ENCODE measurements at regions not wholly inside any gene's neighbourhood (a gene's known extent, or its start where the extent isn't known, plus 50 kb on each side); places are given as distances from the start of the nearest gene placed in this dataset.
"Not testable (repeated sequence)": the region's sequence is repeated elsewhere in the genome, so short reads cannot be mapped to it uniquely, and the experiment has no call there.

DNA sequence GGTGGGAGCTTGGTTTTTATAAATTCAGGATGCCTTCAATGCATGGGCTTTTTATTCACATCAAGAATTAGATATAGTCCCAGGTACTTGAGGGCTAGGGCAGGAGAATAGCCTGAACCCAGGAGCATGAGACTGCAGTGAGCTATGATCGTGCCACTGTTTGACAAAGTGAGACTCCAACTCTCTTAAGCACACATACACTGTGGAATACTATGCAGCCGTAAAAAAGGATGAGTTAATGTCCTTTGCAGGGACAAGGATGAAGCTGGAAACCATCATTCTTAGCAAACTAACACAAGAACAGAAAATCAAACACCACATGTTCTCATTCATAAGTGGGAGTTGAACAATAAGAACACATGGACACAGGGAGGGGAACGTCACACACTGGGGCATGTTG is 470.0 kb downstream of the SETD4 start:
- not testable (repeated sequence) for FAIRE-seq

DNA sequence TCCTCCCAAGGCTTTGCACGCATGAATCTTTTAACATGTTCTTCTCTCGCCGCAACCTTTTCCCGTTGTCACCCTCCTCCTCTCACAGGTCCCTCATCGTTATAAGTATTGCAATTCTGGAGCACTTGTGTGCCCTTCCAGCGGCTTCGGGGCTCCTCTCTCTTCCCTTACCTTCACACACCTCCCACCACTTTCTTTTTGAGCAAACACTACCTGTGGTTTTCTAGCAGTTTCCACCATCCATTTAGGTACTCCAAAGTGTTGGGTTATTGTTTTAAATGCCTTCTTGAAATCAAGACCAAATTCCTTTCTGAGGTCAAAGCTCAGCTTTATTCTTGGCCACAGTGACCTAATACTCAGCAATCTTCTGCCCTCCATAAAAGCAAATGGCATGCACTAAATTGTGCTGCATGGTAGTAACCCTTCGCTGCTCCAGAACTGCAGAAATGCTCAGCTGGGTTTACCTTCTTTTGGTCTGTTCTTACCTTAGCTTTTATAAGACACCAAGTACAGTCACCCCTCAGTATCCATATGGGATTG is 472.4 kb downstream of the SETD4 start:
- FAIRE-seq: no peak

DNA sequence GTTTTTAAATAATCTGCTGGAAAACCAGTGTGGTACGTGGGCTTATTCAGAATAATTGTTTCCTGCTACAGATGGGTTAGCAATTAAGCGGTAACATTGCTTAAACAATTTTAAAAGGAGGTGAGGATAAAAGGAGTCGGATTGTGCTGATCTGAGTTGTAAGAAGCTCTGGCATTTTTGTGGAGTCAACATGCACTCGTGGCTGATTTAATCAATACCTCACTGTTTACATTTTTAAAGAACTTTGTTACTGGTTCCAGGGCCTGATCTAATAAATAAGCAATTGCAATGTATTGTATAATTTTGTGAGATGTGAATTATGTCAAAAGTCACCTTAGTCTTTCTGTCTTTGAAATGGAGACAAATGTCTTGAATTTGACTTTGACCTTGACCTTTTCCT is 474.0 kb downstream of the SETD4 start:
- FAIRE-seq: no peak

DNA sequence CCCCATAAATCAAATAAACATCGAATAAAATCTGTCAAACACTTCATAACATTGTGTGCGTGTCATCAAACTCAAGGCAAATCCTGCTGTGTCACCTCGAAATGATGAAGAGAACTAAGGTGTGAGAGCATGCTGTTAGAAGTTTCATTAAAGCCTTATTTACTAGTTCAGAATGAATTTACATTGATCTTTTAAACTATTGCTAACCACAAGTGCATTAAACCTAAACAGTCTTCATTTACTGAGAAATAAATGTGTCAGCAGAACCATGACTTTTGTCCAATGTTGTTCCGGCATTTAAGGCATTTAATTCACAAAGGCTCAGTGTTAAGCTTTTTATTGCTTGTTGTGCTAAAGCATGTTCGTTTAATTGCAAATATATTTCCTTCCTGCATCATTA is 474.4 kb downstream of the SETD4 start:
- no peak for FAIRE-seq

DNA sequence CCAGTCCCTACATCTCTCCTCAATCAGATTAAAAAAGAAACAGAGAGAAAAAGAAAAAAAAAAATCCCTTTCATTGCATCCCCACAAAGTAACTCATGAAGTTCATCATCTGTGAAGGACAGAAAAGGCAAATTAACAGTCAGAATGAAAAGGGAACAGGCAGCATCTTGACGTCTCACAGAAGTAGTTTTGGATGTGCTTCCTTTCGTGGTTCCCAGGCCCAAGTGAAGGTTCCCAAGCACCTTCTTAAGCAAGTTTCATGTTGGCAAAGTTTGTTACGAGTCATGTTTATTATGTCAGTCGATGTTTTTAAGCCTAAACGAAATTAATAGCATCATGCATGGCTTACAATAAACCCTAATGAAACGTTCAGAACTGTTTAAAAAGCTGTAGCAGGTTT is 475.2 kb downstream of the SETD4 start:
- FAIRE-seq: no peak

DNA sequence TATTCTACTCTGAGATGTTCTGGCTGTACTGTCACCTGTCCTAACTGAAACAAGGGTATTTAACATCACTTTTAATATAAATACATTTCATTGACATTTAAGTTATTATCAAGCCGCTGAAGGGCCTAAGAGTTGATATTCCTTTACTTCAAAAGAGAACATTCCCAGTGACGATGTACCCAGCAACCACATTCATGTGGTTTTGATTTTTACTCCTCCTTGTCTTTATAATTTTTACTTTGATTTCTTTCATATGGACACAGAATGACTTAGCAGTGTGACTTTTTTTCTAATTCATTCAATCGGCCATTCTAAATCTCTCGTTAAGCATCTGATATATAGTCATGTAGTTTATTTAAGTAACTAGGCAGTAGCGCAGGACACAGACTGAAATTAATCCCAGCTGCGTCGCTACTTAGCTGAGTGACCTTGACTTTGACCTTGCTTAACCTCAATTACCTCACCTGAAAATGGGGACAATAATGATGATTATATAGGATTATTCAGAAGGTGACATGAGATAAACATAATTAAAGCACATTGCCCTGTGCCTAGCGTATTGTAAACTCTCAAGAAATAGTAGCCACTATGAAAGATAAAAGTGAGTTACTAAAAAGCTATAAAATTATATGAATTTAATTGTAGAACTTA is 476.6 kb downstream of the SETD4 start:
- no peak for FAIRE-seq

DNA sequence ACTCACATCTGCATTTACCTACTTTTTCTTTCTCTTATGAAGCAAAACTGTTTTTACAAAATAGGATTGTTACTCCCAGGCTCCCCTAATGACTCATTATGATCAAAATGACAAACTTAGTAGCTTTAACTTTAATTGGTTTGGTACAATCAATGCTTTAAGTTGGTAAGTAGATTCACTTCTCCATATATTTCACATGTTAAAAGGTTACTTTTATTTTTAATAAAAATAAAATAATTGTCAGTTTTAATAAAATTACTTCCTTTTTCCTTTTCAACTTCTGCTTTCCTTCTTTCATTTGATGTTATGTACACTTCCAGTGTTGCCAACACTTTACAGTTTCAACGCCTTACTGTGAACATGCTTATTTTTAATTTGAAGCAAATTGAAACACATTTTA is 477.6 kb downstream of the SETD4 start:
- no peak for FAIRE-seq

DNA sequence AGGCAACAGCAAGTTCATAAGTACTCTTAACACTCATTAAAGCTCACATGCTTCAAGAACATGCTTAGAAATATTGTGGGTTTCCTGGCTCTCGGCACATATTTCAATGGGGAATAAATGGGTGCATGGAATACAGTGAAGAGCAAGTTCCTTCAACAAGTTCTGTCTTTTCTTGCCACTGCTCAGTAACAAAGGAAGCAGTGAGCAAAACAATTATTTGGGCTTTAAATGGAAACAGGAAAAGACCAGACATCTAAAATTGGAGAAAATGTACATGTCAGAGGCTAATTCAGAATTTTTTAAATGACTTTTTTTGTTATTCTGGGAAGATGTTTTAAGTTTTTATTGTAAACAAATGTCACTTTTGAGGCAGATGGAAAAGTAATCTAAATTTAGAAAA is 478.7 kb downstream of the SETD4 start:
- FAIRE-seq: peak; percentile 13

DNA sequence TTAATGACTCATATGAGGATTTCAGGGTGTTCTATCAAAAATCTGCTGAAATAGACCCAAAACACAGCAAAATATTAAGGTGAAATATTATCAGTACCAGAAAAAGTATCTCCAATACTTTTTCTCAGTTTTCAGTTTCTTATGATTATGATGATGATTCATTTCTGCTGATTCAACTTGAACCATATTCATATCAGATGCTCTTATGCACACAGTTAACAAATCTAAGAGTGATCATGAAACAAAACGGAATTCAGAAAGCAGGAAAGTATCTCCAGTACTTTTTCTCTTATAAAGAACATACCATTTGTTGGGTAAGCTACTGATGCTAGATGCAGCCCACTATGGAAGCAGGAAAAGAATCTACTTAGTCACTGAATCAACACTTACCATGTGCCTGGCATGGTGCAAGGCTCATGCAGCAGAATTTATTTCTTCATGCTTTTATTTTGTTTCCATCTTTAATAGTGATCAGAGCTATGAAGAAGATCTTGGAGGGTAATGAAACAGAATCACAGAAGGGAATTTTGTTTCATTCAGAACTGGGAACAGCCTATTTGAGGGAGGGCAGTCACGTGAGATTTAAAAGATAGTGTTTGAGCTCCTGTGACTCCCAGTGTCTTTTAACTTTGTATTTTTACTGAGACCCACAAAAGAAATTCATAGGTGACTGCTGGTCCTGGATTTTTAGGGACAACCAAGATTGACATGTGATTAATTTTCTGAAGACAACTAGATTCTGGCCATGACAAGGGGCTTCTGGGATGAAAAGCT is 480.6 kb downstream of the SETD4 start:
- no peak for FAIRE-seq

DNA sequence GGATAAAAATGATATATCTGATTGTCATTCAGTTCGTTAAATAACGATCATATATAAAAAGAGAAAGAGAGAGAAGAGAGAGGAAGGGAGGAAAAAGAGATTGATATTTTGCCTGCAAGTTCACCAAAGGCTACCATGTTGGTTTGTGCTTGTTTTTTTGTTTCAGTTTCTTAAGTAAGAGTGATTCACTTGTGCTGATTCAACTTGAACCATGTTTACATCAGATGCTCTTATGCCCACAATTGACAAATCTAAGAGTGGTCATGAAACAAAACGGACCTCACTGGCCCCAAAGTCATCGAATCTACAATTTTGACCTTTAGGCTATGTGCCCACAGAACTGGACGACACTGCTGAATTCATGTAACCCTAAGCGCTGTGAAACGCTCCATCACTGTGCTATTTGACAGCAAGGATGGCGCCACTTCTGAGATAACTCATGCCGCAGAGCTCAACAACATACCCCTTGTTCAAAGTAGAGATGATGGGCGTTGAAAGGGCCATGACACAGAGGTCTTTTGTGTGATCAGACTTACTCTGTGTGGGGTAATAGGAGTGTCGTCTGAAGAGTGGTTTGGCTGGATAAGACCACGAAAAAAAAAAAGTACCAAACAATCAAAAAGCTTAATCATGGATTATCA is 481.4 kb downstream of the SETD4 start:
- no peak for FAIRE-seq

DNA sequence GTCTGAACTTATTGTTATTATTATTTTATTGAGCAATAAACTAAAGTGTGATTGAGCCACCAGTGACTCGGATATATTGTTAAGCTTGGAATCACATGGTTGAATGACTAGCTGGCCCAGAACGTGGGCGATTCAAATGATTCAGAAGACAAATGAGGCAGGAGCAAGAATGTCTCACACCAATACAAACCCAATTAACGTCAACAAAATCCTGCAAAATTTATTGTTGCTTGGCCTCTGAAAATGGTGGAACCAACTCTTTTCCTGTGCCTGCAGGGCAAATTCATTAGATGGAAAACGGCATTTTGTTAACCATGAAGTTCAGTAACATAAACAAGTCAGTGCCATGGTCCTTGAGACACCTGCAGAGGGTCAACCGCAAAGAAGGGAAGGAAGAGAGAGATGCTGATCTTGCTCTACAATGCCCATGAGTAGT is 482.0 kb downstream of the SETD4 start:
- no peak for FAIRE-seq

DNA sequence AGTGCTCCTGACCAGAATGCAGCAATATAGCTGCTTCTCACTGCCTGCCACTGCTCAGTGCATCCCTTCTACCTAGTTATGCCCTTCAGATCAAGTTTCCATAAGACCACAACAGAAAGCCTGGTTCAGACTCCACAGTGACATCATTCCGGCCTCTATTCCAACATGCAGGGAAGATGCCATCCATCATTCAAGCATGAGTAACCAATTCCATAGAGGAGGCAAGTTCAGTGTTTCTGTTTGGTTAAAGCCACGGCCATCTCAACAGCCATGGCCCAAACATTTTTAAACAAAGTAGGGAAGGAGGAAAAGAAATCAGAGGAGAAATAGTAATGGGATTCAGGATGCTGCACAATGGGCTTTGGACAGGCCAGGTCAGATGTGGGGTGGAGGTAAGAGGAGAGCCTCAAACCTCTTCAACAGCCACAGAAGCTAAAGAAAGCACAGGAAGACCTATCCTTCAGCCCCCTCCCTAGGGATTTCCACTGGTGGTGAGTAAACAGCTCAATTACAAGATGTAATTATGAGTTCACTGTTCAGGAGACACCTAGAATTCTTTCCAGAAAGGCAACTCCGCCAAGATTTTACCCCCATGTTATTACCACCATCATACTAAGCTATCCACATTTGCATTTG is 484.9 kb downstream of the SETD4 start:
- FAIRE-seq: no peak

DNA sequence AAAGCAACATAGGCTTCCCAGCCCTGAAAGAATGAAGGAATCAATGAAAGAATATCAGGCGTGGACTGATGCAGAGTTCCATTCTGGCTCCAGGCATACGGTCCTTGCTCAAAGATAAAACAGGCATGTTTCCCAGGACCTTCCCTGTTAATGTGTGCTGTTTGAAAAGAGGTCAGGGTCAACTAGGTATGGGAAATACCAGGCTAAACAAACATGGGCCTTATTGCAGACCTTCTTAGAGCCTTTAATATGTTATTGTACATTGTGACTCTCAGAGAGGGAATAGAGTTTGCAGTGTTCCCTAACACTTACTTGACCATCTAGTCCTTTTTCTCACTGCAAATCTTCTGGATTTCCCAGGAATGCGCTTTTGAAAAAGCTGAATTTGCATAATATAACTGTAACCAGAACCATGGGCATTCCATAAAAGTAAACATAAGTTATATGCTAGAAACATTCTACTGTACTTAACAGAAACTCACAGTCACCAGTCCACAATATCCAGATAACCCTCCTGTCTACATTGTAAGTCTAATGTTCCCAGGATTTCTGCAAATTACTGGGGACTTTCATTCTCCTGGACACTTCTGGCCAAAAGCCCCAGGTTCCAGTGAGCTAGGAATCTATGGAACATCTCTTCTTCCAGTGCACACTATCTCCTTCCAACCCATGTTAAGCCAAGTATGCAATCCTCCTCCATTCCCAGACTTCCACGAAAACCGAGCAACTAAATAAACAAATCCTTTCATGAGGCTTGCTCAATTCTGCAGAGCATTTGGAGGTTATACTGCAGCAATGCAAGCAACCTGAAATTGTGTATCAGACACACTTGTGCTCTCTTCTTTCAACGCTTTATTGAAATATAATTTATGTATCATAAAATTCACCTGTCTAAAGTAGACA is 486.6 kb downstream of the SETD4 start:
- FAIRE-seq: no peak

DNA sequence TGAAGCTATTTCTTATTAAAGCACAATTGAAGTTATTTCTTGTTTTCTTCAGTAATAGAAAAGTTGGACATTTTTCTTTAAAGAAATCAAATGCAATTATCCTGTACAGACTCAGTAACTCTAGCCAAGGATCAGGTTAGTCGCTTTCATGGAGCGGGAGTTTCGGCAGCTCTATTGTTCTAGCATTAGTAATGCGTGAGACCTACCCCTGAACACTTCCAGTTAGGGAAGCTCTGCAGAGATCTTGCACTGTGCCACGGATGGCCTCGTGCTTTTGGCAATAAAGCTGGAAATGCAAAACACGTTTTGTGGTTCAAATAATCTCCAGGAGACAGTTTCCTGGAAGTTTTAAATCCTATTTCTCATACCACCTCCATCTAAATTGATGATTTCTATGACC is 488.4 kb downstream of the SETD4 start:
- no peak for FAIRE-seq

DNA sequence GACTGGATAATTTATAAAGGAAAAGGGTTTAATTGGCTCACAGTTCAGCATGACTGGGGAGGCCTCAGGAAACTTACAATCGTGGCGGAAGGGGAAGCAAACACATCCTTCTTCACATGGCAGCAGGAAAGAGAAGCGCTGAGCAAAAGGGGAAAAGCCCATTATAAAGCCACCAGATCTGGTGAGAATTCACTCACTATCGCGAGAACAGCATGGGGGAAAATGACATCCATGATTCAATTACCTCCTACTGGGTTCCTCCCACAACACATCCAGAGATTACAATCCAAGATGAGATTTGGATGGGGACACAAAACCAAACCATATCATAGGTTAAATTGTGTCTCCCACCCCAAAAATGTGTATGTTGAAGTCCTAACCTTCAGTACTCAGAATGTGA is 491.7 kb downstream of the SETD4 start:
- no peak for FAIRE-seq

DNA sequence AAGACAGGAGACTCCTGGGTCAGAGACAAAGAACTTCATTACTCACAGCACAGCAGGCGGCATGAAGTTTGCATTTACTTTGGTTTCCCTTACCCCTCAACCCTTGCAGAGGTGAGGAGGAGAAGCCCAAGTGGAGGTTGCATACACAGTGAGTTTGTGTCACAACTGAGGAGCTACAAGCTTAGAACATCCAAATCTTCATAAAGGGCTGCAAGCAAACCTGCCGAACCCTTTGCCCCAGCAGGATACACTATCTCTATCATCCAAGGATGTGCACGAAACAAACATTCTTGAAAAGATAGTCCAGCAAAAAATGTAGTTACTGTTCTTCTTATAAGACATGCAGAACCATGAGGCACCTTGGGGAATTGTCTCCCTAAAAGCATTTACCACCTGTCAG is 493.5 kb downstream of the SETD4 start:
- FAIRE-seq: no peak

DNA sequence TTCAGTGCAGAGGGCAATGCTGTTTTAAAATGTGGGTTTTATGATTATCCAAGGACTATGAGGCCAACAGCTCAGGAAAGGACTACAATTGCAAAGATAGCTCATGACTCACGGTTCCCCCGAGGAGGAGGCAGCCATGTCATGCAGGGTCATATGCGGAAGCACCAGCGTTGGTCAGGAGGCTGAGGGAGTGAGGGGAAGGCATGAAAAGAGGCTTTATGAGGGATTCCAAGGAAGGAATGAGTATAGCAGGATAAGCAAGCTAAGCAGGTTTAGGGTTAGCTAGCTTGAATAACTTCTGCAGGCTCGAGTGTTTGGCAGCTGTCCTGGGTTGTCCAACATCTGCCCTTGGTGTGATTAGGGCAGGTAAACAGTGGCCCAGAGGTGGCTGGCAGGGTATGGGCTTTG is 495.1 kb downstream of the SETD4 start:
- FAIRE-seq: no peak

DNA sequence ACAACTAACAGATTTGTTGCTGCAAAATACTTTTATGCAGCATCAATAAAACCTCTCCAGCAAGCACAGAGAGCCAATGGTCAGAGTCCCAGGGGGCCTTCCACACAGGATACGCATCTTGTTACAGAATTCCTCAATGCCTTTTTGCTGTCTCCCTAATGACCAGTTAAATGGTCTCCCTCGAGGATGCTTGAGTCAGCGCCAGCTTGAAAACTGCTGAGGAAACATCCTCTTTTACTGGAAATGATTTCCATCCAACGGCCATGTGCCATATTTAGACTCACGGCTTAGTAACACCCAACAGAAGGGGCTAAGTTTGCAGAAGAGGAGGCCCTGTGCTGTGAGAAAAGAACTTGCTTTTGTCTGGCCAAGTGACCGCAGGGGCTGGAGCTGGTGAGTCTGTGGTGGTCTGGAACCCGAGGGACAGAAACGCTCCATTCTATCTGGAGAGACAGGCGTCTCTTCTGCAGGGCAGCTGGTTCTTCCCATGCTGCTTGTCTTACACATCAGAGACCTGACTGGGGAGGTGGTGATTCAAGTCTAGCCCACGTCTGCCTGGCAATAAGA is 496.4 kb downstream of the SETD4 start:
- FAIRE-seq: no peak

DNA sequence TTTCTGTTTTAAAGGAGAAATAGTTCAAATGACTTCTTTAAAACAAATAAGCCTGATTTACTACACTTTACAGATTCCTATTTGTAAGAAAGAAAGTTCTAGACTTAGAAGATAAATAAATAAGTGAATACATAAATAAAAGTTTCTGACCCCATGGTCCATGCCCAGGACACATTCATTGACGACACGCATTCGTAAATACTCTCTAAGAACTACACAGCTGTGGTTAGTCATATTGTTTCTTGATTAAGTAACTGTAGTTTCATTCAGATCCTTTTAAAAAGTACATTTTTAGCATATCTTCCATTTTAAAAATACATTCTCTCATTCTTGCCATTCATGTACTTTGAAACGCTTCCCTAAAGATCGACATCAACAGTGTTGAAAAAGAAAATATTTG is 497.4 kb downstream of the SETD4 start:
- no peak for FAIRE-seq

DNA sequence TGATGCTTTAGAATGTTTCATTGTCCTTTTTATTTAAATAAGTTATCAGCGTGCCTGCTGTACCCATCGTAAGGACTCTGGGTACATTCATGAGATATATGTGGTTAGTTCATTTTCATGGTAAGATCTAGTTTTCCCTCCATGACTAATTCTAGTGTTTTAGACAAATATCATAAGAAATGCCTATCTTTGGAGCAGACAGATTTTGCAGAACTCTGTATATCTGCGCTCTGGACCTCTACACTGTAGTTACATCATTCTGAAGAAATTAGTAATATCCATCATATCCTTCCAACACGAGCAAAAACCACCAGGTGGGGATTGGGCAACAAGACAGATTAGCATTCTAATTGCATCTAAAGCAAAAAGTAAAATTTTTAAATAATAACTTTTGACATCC is 499.2 kb downstream of the SETD4 start:
- FAIRE-seq: no peak

DNA sequence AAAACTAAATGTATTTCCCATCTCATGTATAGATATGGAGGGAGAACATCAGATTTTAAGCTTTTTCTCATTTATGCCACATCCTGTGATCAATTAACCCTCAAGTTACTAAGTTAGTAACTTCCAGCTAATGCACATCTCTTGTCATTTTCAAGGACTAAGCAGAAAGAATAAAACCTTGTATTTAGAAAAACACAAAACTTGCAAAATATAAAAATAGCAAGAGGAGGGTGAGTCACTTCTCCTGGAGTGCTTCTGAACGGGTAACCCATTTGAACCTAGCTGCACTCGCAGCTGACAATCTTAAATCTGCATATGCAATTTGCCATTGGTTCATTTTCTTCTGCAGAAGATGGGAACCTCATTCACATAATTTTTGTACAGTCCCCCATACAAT is 500.5 kb downstream of the SETD4 start:
- no peak for FAIRE-seq
